HFFc6 (cell line): ENCODE measurements at regions not wholly inside any gene's neighbourhood (a gene's known extent, or its start where the extent isn't known, plus 50 kb on each side); places are given as distances from the start of the nearest gene placed in this dataset.
"Not testable (repeated sequence)": the region's sequence is repeated elsewhere in the genome, so short reads cannot be mapped to it uniquely, and the experiment has no call there.

Experiments used
- DNase-seq: peaks from one replicate; pipeline ENCODE4 v3.0.0-alpha.2; 2018
- H3K27ac Mint-ChIP-seq: 2 replicates; pipeline ENCODE4 v1.8.0; 2020; ENCODE audit warnings: mild to moderate bottlenecking, mixed read lengths
- H3K27me3 Mint-ChIP-seq: 2 replicates; pipeline ENCODE4 v1.8.0; 2021; ENCODE audit warnings: mild to moderate bottlenecking, moderate library complexity, mixed read lengths; ENCODE audit not compliant: insufficient read depth
- H3K36me3 Mint-ChIP-seq: 2 replicates; pipeline ENCODE4 v1.8.0; 2021; ENCODE audit warnings: low read depth, mixed read lengths
- H3K4me1 Mint-ChIP-seq: 2 replicates; pipeline ENCODE4 v1.8.0; 2020; ENCODE audit warnings: low read depth, mixed read lengths
- H3K4me3 Mint-ChIP-seq: 2 replicates; pipeline ENCODE4 v1.8.0; 2020; ENCODE audit warnings: mild to moderate bottlenecking, moderate library complexity, mixed read lengths
- H3K9me3 Mint-ChIP-seq: 2 replicates; pipeline ENCODE4 v1.8.0; 2020; ENCODE audit warnings: mild to moderate bottlenecking, mixed read lengths
- TF ChIP-seq, protein P1 (sequence below): fragments of 200-600 bp; sonication (generic); IDR thresholded peaks from 2 replicates; pipeline ENCODE4 v1.5.0; 2021; ENCODE audit warnings: antibody characterized with exemption, mild to moderate bottlenecking

DNA sequence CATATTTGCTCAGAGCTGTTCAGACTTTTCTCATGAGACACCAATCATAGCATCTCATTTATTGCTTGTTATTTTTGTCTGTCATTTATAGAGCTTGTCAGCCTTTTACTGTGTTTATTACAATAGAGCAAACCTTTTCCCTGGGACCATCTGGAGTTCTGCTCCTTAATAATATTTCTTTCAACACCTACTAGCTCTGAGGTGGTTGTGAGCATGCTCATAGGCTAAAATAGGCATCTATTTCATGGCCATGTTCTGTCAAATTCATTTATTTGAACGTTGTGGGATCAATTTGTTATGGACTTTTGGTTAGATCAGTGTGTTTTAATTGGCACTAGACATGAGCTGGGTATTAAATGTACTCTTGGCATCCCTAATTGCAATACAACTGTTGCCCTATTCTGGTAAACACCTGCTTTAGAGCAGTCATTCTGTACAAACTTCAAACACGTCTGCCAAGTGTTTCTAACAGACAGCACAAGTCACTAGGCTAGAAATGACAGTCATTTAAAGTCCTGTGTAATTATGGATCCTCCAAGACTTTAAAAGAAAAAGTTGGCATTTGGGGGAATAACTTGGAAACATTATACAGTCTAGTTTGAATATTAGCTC lies 766.3 kb downstream of the ZNF385D start:
- no peaks in the 10 kb centered on the region; the same call in 1 of the 2 replicates for H3K4me1 Mint-ChIP-seq
- no peaks in the 10 kb centered on the region for H3K27me3 Mint-ChIP-seq
- H3K4me3 Mint-ChIP-seq, result no peak overlapping the region
- no peak overlapping the region for H3K27ac Mint-ChIP-seq
- TF ChIP-seq, protein P1, sequence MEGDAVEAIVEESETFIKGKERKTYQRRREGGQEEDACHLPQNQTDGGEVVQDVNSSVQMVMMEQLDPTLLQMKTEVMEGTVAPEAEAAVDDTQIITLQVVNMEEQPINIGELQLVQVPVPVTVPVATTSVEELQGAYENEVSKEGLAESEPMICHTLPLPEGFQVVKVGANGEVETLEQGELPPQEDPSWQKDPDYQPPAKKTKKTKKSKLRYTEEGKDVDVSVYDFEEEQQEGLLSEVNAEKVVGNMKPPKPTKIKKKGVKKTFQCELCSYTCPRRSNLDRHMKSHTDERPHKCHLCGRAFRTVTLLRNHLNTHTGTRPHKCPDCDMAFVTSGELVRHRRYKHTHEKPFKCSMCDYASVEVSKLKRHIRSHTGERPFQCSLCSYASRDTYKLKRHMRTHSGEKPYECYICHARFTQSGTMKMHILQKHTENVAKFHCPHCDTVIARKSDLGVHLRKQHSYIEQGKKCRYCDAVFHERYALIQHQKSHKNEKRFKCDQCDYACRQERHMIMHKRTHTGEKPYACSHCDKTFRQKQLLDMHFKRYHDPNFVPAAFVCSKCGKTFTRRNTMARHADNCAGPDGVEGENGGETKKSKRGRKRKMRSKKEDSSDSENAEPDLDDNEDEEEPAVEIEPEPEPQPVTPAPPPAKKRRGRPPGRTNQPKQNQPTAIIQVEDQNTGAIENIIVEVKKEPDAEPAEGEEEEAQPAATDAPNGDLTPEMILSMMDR, result no peak
- no peak for DNase-seq
- no peaks in the 10 kb centered on the region for H3K9me3 Mint-ChIP-seq
- no peaks in the 10 kb centered on the region for H3K36me3 Mint-ChIP-seq

DNA sequence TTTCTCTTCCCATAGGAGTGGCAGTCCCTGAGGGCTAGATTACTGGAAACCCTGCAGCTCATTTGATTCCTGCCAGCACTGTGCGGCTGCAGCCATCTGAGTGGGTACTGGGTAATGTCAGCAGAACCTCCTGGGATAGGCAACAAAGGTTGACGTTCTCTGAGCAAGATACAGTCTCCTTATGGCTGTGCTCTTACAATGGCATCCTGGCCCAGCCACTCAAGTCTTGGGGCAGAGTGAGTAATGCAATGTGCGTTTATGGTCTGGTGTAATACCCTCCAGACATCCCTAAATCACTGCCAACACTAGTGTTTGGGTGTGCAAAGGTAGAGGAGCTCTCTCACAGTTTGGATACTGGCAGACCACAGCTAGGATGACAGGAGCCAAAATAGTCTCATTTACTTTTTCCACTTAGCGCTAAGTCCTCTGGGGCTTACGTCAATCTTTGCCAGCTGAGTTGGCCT lies 775.8 kb downstream of the ZNF385D start:
- TF ChIP-seq, protein P1, result no peak
- H3K36me3 Mint-ChIP-seq, result peaks cover 7% of the 10 kb centered on the region; the same call in 1 of the 2 replicates

DNA sequence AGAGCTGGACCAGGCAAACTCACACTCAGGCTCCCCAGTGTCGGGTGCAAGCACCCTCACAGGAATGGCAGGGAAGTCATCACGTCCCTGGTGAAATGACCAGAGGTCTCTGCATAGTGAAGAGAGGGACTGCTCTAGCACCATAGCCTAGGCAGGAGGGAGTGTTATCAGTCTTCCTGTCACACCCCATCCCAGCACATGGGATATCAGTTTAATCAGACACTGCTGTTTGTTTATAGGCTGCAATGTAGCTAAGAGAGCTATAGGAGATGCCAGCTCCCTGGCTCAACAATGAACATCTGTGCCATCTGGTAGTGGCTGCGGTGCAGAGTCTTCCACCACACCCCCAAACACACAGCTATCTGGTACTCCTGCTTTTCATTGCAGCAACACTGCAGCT lies 776.6 kb downstream of the ZNF385D start:
- DNase-seq, result no peak
- Mint-ChIP-seq H3K4me3 (no peak overlapping the region), H3K36me3 (peaks cover 7% of the 10 kb centered on the region; the same call in 1 of the 2 replicates), H3K4me1 (peaks cover 51% of the 10 kb centered on the region), H3K27ac (no peak overlapping the region), H3K27me3 (peaks cover 2% of the 10 kb centered on the region; the same call in 1 of the 2 replicates), H3K9me3 (no peaks in the 10 kb centered on the region)
- TF ChIP-seq, protein P1, result no peak

More for the DNA sequence above, 775.8 kb downstream of the ZNF385D start:
- DNase-seq, result no peak
- Mint-ChIP-seq H3K4me1 (peaks cover 45% of the 10 kb centered on the region), H3K4me3 (no peak overlapping the region), H3K27me3 (peaks cover 2% of the 10 kb centered on the region; the same call in 1 of the 2 replicates), H3K27ac (no peak overlapping the region), H3K9me3 (no peaks in the 10 kb centered on the region)

DNA sequence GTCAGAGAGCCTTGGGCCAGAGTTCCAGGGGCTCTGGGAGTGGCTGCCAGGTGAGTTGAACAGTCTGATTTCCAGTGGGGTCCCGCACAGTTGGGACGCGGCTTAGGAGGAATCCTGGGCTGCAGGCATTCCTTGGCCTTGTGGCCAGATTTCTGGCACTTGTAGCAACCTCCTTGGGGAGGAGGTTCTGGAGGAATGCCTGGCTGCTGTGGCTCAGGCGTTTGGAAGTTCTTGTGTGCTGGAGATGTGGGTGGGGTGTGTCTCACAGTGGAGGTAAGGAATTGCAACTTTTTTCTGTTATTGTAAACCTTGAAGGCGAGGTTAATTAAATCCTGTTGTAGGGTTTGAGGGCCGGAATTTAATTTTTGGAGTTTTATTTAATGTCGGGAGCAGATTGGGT lies 780.2 kb downstream of the ZNF385D start:
- peaks cover 41% of the 10 kb centered on the region for H3K4me1 Mint-ChIP-seq
- not testable (repeated sequence) for H3K9me3 Mint-ChIP-seq, H3K36me3 Mint-ChIP-seq, DNase-seq, H3K27me3 Mint-ChIP-seq, H3K27ac Mint-ChIP-seq, H3K4me3 Mint-ChIP-seq

DNA sequence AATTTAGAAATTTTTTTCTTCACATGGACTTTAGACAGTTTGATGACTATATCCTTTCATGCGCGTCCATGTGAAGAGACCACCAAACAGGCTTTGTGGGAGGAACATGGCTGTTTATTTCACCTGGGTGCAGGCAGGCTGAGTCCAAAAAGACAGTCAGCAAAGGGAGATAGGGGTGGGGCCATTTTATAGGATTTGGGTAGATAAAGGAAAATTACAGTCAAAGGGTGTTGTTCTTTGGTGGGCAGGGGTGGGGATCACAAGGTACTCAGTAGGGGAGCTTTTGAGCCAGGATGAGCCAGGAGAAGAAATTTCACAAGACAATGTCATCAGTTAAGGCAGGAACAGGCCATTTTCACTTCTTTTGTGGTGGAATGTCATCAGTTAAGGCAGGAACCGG lies 781.5 kb upstream of the SGO1 start:
- H3K9me3 Mint-ChIP-seq, DNase-seq, H3K36me3 Mint-ChIP-seq, H3K27me3 Mint-ChIP-seq, H3K27ac Mint-ChIP-seq, H3K4me3 Mint-ChIP-seq: not testable (repeated sequence)
- H3K4me1 Mint-ChIP-seq, result peaks cover 20% of the 10 kb centered on the region

DNA sequence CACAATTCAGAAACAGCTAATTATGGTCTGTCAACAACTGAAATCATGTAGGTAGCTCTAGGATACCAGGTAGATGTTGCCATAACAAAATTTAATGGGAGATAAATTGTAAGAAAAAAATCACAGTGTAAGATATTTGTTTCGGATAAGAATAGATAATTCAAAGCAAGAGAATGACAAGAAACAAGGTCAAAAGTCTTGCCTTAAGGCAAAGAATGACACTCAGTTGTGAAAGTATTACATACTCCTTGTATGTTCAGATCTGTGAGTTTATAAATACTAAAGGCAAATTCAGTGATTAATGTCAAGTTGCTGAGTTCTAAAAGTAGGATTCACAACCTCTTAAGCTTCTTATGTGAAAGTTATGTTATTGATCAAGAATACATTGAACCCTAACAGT lies 772.2 kb upstream of the SGO1 start:
- no peak for DNase-seq
- Mint-ChIP-seq H3K36me3 (no peaks in the 10 kb centered on the region), H3K27ac (no peak overlapping the region), H3K4me3 (no peak overlapping the region), H3K4me1 (peaks cover 44% of the 10 kb centered on the region), H3K9me3 (no peaks in the 10 kb centered on the region), H3K27me3 (no peaks in the 10 kb centered on the region)
- TF ChIP-seq, protein P1, result no peak
